Activated CD8-positive, alpha-beta memory T cell treated with anti-CD3 and anti-CD28 coated beads, Interleukin-2, amount 50 U/mL, for 4 hours (primary cell): ENCODE measurements at regions not wholly inside any gene's neighbourhood (a gene's known extent, or its start where the extent isn't known, plus 50 kb on each side); places are given as distances from the start of the nearest gene placed in this dataset.

Source experiments
- DNase-seq: peaks from one replicate; pipeline ENCODE4 v3.0.0-alpha.2; 2020

DNA sequence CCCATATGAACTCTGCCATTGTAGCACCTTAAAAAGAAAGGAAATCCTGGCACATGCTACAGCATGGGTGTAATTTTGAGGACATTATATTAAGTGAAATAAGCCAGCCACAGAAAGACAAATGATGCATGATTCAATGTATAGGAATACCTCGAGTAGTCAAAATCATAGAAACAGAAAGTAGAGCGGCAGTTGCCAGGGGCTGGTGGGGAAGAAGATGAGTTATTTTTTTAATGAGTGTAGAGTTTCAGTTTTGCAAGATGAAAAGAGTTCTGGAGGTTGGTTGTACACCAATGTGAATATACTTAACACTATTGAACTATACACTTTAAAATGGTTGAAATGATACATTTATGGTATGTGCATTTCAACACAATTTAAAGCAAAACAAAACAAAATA, 133.0 kb downstream of the ZDHHC21 start:
- no peak for DNase-seq

DNA sequence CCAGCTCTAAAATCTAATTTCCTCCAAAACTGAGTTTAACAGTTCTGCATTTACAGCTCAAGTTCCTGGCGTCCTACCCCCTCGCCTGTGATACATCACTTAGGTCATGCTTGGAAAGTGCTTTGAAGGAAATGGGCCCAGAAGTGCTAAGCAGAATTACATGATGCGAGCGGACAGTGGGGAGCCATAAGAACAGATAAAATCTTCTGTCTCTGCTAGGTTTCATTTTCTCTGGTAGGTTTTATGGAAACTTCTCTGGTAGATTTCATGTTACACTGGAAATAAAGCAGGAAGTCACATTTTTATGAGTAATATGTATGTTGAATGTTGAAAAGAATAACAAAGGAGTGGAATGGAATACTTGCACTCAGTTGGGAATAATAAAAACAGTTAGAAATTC, 138.3 kb downstream of the ZDHHC21 start:
- DNase-seq: no peak

DNA sequence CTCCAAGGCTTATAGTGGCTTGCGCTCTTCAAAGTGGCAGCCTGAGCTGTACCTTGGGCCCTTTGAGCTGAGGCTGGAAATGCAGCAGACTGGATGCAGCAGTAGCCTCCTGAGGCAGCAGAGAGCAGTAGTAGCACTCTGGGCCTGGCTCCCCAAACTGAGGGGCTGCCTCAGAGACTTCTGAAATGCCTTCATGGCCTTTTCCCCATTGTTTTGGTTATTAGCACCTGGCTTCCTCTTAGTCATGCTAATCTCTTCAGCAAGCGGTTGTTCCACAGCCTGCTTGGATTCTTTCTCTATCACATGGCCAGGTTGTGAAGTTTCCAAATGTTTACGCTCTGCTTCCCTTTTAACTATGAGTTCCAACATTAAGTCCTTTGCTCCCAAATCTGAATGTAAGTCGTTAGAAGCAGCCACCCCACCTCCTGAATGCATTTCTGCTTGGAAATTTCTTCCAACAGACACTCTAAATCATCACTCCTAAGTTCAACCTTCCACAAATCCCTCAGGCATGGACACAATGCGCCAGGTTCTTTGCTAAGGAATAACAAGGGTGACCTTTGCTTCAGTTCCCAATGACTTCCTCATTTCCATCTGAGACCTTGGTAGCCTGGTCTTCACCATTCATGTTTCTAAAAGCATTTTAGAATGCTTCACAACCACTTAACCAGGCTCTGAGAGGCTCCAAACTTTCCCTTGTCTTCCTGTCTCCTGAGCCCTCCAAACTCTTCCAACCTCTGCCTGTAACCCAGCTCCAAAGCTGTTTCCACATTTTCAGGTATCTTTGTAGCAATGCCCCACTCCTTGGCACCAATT, 145.8 kb downstream of the ZDHHC21 start:
- no peak for DNase-seq

DNA sequence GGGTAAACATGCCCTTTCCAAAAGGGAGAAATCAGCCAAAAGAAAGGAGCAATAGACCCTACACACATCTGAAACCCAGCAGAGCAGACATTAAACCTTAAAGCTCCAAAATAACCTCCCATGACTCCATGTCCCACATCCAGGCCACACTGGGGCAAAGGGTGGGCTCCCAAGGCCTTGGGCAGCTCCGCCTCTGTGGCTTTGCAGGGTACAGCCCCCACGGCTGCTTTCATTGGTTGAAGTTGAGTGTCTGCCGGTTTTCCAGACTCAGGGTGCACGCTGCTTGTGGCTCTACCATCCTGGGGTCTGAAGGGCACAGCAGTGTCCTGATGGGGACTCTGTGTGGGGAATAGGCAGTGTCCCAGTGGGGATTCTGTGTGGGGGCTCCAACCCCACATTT, 146.5 kb downstream of the ZDHHC21 start:
- no peak for DNase-seq

DNA sequence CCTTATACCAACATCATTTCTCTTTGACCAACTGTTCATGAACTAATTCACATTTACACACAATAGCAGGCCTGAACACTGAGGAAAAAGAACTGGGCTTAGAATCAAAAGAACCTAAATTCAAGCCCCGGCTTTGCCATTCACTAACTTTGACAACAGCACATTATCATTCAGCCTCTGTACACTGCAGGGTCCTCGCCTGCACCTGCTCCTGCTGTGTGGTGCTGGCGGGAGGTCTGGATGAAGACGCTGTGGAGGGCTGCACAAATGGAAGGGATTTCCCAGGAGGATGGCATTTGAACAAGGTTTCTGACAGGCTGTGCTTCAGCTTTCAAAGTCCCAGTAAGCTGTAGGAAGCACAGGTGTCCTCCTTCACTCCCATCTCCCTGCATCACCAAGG, 151.2 kb downstream of the ZDHHC21 start:
- no peak for DNase-seq

DNA sequence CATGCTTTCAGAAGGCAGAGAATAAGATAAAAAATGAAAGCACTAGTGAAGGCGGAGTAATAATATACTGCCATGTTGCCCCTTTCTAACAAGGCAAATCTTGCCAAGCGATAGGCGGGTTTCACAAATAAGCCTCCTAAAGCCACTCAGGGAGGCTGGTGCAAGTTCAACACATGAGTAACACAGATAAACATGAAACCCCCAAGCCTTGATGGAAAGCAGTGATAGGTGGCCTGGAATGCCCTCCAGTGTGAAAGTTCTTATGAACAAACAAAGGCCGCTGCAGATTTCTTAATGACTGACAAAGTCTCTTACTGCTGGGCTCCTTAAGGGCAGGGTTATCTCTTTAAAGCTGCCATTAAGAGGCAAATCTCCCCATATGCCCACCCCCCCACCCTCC, 154.7 kb downstream of the ZDHHC21 start:
- DNase-seq: no peak

DNA sequence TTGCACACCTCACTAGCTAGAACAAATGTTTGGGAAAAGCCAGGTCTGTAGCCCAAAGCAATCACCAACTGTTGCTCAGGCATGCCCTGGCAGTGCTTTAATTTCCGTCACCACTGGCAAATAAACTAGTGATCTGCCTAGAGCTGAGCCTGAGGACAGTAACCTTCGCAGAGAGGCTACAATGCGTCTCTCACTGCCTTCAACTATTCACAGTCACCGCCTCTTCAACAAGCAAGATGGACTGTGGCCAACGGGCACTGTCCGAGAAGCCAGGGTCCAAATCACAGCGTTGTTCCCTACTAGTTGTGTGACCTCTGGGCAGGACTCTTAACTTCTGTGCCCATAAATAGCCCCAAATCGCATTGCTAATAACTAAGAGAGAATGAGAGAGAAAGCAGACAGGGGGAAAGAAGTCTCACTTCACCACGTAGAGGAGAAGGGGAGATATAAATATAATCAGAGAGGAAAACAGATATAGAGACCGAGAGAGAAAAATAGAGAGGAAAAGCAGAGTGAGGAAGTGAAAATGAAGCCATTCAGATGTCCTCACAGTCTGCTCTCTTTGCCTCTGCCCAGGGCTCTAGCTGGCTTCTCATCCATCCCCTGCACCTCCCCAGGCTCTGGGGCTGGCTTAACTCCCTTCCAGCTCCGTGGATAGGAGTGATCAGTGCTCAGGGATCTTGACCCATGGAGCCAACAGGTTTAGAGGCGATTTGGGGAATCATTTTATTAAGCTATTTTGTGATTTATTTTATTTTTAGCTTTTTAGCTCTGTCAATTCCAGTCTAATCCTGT, 157.9 kb downstream of the ZDHHC21 start:
- no peak for DNase-seq

DNA sequence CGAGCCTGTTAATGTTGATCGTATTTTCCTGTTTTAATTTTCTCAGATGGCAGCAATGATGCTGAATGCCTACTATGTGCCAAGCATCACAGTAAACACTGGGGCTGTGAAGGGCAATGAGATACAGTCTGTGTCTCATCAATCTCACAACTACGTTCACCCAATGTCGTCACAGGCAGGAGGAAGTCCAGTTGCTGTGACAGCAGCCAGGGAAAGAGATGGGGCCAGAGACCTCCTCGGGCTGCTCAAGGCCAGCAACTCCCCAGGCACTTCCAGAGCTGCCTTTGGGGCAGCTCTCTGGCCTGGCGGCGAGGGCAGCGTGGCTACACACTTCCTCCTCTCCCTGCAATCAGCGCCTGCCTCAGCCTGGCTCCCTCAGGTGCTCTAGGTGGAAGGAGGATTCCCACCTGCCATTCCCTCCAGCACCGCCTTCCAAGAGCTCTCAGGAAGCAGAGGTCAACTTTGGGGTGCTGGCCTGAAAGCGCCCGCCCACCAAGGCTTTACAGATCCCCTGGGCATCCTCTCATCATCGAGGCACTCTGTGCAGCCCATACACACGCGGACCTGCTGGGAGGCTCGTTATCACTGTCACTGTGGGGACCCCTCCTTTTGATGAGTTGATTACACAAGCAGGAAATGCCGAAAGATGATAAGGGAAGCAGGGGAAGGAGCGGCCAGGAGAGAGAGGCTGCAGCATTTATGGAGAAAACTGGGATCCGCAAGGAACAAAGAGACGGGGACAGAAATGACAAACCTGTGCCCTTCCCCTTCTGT, 159.2 kb downstream of the ZDHHC21 start:
- no peak for DNase-seq

DNA sequence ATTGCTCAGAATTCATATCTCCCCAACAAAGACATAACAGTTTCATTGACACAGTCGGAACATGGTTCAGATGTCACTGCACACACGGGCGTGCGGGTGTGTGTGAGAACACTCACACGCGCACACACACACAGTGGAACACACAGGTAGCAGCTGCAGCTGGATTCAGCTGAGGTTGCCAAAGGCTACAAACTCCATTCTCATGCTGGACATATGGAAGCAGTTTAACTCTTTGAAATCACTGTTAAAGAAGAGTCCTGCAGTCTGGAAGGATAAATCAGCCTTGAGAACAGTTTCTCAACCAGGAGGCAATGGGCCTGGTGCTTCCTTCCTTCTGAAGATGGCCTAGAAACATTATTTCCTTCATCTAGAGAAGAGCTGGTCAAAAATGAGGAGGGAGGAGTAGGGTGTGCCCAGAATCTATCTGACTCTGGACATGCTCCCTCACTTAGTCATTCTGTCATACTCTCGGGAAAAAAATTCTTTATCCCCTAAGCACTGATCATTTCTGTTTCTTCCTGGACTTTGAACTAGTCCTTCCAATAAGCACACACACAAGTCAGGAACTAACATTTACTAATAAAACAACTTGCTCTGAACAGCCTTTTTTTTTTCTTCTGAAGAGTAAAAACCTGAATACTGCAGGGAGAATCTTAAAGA, 160.6 kb downstream of the ZDHHC21 start:
- no peak for DNase-seq

DNA sequence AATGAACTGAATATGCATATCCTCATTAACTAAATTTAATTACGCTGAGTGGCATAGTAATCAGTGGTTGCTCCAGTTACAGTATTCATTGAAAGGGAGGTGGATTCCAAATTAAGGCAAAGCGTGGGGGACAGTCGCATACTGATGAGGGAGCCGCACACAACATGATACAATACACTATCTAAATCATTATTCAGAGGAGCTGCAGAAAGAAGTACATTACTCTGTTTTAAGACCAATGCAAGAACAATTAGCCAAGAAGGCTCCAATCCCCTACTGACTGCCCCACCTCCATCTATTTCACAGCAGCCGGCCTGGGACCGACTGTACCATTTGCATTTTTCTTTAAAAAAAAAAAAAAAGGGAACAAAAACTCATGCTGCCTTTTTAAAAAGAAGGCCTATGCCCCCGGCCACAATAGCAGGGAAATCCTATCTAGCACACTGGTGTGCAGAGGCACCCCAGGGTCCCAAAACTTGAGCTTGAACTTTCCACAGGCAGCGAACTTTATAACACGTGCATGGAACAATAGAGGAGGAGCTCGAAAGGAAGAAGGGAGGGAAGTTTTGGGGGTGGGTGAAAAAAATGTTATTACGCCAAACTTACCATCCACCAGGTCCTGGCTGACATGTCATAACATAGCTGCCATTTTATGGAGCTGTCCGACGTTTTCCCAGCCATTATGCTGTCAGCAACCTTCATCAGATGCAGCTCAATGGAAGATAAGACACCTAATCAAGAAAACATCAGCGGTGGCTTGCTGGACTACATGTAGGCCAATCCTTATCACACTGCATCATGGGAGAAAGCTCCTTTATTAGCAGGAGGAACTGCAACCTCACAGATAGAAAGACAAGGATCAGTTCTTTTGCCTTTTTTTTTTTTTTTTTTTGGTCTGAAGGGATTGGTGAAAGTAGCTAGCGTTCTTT, 161.6 kb downstream of the ZDHHC21 start:
- DNase-seq: no peak

DNA sequence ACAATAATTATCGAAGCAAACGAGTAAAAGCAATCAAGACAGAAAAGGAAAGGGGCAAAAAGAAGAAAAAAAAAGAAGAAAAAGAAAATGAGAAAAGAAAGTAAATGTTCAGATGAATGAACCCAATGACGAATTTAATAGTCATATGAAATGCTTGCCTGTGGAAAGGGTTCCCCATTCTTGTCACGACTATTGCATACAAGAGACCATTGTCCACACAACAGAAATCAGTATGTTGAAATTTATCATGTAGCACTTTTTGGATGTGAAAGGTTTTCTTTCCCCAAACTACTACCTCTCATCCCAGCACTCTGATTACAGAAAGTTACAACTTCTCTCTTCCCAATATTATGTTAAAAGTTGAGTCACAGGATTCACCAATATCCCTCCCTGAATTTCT, 162.4 kb downstream of the ZDHHC21 start:
- DNase-seq: no peak

DNA sequence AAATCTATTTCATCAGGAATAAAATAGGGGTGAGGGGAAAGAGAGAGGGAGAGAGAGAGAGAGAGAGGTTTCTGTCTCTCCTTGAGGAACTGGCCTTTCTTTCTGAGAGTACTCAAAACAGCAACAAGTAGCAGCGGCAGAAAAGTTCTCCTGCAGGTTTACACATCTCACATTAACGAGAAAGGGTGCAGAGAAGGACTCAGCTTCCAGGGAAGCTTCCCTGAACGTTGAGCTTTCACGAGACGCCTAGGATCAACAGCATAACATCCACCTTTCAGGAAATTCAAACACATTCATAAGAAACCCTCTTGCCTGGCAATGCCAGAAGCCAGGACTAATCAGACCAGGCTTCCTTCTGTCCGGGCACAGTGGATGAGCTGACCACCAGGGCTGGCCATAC, 162.9 kb downstream of the ZDHHC21 start:
- no peak for DNase-seq

DNA sequence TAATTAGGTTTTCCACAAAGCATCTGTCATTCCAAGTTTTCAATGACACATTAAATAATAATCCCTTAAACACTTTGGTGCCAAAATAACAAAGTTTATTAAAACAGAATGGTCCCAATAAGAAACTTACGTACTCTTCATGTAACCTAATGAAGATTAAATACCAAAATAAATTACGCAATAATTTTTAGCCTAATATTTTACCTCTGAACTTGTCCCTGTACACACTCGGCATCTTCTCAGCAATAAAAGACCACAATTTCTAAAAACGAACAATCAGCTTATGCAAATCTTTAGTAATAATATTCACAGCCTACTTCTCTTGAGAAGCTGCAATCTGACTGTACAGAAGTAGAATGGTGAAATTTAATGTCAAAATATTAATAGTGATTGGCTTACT, 163.6 kb downstream of the ZDHHC21 start:
- DNase-seq: no peak

DNA sequence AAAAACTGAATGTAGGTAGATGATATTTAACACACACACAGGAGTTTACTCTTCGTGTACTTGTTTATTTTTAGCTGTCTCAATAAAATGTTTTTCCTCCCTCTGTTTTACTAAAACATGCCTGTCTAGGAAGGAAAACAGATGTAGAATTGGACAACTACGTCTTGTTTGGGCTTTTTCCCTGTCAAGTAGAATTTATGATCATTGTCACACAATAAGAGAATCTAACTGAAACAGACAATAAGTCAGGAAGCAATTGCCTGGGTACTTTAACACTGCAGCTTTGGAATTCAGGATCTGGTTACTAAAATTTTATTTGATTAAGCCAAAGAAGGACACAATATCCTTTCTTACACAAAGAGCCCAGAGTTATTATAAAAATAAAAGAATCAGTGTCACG, 164.2 kb downstream of the ZDHHC21 start:
- DNase-seq: no peak

DNA sequence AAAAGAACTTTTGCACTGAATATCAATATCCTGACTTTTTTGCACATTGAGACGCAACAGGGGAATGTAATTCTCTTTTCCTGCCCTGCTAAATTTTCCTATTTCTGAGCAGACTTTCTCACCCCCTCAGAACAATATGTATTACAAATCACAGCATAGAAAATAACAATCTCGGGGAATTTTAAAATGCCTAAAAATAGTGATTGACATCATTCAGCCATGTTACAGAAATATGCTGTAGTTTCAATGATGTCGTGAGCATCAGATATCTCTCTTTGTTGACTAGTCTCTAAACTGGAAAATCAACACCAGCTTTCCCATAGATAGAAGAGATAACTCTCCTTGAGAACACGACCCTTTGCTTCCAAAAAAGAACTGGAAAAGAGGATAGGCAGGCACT, 166.7 kb downstream of the ZDHHC21 start:
- DNase-seq: no peak

DNA sequence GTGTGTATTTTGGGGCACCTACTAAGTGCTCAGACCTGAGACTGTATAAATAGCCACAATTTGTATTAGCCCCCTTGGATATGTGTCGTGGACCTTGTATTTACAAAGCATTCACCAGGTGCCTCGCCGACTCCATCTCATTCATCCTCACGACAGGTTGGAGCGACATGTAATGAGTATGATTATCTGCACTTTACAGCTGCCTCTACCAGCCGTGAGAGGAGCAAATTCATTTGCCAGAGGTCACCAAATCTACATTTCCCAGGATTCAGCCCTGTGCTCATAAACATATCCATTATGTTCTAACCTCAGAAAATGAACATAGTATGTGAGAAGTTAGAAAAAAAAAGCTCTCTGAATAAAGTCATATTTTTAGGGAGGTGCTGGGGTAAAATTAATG, 167.4 kb downstream of the ZDHHC21 start:
- DNase-seq: no peak

DNA sequence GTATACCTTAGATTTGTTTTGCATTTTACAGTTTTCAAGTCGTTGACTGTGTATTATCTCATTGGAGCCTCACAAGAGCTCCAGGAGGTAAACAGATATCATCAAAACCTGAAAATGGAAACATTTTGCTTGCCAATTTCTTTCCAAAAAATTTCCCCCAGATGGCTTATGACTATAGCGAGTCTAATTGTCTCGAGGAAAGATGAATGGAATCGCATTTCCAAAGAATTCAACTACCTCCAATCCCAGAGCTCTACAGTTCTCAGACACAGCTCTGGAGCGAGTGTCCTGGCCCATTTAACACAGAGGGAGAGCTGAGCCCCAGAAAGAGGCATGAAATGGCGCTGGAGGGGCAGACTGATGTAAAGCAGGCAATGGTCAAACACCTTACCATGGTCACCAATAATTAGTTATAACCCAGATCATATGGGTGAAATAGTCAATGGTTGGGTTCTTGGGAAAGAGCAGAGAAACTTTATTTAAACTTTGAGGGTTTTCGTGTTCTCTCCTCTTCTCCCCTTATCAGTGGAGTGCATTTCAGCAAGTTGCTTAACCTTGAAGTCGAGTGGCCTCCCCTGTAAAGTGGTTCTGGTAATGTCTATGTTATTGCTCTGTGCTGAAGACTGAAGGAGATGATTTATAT, 168.2 kb downstream of the ZDHHC21 start:
- no peak for DNase-seq

DNA sequence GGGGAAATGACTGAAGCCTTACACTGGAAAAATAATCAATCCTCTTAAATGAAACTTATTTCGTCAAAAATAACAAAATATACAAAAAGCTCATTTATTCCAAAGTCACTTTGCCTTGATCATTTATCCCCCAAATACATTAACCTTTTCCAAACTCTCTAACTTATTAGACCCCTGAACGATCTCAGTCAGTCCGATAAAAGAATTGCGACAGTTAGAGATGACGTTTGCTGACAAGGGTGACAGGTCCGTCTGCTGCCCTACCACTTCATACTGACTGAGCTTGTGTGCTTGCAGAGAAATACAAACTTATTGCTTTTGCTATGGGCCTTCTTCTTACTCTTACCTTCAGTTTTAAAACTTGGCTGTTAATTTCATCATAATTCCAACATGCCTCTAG, 169.7 kb downstream of the ZDHHC21 start:
- DNase-seq: no peak

DNA sequence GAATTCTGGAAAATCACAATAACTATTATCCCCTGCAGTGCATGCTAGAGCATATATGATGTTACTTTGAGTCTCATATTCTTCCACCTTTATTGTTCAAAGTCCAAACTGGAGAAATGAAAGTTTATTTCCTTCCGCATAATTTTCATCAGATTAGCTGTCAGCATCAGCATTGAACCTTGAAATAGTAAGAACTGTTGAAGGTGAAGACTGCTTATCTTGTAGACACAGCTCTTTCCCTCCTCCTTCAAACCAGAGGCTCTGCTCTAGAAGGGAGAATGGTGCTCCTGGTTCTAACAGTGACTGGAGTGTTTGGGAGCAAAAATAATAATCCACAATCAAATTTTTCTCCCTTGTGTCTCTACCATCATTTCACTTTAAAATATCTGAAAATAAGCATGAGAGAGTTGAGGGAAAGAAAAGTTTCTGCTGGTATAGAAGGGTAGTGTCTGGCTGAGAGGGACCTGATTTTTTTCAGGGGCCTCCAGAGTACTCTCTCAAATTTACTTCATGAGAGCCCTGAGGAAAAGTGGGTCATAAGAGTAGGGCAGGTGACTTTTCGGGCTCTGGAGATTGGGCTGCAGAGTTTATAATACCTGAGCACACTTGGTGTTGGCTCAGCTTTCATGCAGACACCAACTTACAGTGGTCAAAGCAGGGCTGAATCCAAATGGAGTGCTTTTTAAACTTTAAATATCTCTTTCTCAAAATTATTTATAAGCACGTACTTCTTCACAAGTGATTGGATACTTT, 170.4 kb downstream of the ZDHHC21 start:
- DNase-seq: no peak

DNA sequence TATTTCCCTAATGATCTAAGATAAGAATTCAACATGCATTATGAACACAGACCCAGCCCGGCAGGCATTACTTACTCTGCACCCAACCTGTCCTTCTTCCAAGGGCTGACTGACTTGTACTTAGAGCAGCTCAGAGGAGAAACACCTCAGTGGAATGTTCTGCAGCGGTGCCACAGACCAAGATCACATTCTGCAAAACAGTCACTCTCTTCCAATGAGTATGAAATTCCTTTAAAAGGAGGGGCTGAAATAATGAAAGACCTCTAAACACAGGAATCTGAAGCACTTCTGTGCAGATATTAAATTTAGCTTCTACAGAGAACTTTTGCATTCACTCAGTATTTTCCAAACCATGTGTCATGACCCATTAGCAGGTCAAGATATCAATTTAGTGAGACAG, 172.9 kb downstream of the ZDHHC21 start:
- no peak for DNase-seq
